HG02610 (cell line): ENCODE measurements at regions not wholly inside any gene's neighbourhood (a gene's known extent, or its start where the extent isn't known, plus 50 kb on each side); places are given as distances from the start of the nearest gene placed in this dataset.

Experiments used
- ATAC-seq: cut with Tn5 transposase; IDR thresholded peaks from one replicate; pipeline ENCODE4 v1.9.1; 2021; ENCODE audit warnings: mild to moderate bottlenecking, moderate library complexity; ENCODE audit not compliant: unreplicated experiment

- no peak for ATAC-seq
Observed at GRCh38 chr10:21329995-21330627, 195.4 kb downstream of the SKIDA1 start.

- no peak for ATAC-seq
Observed at GRCh38 chr10:21327289-21327993, 198.0 kb downstream of the SKIDA1 start.

- ATAC-seq, result no peak
Observed at GRCh38 chr10:21326594-21327288, 198.7 kb downstream of the SKIDA1 start.

GRCh38 chr10:21318540-21319167 lies 206.8 kb downstream of the SKIDA1 start:
- ATAC-seq, result no peak

- ATAC-seq, result no peak
Observed at GRCh38 chr10:21317902-21318301, 207.6 kb downstream of the SKIDA1 start.

- ATAC-seq, result no peak
Observed at GRCh38 chr10:21315645-21316220, 209.7 kb downstream of the SKIDA1 start.

- no peak for ATAC-seq
Observed at GRCh38 chr10:21314906-21315644, 210.4 kb downstream of the SKIDA1 start.

GRCh38 chr10:21314111-21314626 lies 211.3 kb downstream of the SKIDA1 start:
- ATAC-seq, result no peak

GRCh38 chr10:21313691-21314090 lies 211.8 kb downstream of the SKIDA1 start:
- no peak for ATAC-seq

GRCh38 chr10:21311426-21311825 lies 214.1 kb downstream of the SKIDA1 start:
- ATAC-seq, result no peak

- ATAC-seq, result no peak
Observed at GRCh38 chr10:21309427-21309826, 216.1 kb downstream of the SKIDA1 start.

- ATAC-seq, result no peak
Observed at GRCh38 chr10:21308946-21309345, 216.5 kb downstream of the SKIDA1 start.

GRCh38 chr10:21308018-21308417 lies 217.5 kb downstream of the SKIDA1 start:
- ATAC-seq, result no peak

- ATAC-seq, result no peak
Observed at GRCh38 chr10:21304608-21305007, 220.9 kb downstream of the SKIDA1 start.

- no peak for ATAC-seq
Observed at GRCh38 chr10:21304198-21304597, 221.3 kb downstream of the SKIDA1 start.

GRCh38 chr10:21300551-21300950 lies 224.9 kb downstream of the SKIDA1 start:
- ATAC-seq, result no peak

- no peak for ATAC-seq
Observed at GRCh38 chr10:21299330-21299729, 226.2 kb downstream of the SKIDA1 start.

GRCh38 chr10:21298701-21299100 lies 226.8 kb downstream of the SKIDA1 start:
- ATAC-seq, result no peak

- ATAC-seq, result no peak
Observed at GRCh38 chr10:21297603-21298383, 227.7 kb downstream of the SKIDA1 start.
